ENCODE measurements at regions not wholly inside any gene's neighbourhood (a gene's known extent, or its start where the extent isn't known, plus 50 kb on each side); places are given as distances from the start of the nearest gene placed in this dataset.

DNA sequence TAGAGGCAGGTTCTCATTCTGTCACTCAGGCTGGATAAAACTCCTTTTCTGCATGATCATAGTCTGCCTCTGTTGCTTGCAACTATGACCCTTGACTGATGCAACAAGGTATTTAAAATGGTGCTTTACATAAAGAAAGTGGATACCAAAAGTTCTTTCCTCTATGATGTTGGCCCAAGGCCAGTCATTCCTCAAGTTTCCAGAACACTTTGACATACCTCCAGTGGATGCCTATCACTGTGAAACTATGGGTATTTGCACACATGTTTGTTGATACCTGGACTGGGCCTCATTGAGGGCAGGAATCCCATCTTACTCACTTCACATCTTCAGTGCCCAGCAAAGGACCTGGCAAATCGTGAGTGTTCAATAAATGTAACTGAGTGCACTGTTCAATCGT, 159.0 kb upstream of the ZC3H12C start:
- no peaks in the 10 kb centered on the region for H3K36me3 Mint-ChIP-seq (ENCODE audit: insufficient read depth)
- no peak overlapping the region for H3K27ac Mint-ChIP-seq
- DNase-seq (ENCODE audit: low spot score, unreplicated experiment), result no peak
- H3K9me3 Mint-ChIP-seq (ENCODE audit: low read depth), result no peaks in the 10 kb centered on the region
- H3K27me3 Mint-ChIP-seq, result no peaks in the 10 kb centered on the region
- no peak overlapping the region for H3K4me3 Mint-ChIP-seq (ENCODE audit: low read depth)
- TF ChIP-seq, protein P1, sequence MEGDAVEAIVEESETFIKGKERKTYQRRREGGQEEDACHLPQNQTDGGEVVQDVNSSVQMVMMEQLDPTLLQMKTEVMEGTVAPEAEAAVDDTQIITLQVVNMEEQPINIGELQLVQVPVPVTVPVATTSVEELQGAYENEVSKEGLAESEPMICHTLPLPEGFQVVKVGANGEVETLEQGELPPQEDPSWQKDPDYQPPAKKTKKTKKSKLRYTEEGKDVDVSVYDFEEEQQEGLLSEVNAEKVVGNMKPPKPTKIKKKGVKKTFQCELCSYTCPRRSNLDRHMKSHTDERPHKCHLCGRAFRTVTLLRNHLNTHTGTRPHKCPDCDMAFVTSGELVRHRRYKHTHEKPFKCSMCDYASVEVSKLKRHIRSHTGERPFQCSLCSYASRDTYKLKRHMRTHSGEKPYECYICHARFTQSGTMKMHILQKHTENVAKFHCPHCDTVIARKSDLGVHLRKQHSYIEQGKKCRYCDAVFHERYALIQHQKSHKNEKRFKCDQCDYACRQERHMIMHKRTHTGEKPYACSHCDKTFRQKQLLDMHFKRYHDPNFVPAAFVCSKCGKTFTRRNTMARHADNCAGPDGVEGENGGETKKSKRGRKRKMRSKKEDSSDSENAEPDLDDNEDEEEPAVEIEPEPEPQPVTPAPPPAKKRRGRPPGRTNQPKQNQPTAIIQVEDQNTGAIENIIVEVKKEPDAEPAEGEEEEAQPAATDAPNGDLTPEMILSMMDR (IDR thresholded peaks at IDR 0.05; ENCODE audit: unreplicated experiment), result no peak
- H3K4me1 Mint-ChIP-seq (ENCODE audit: low read depth), result peaks cover 2% of the 10 kb centered on the region

DNA sequence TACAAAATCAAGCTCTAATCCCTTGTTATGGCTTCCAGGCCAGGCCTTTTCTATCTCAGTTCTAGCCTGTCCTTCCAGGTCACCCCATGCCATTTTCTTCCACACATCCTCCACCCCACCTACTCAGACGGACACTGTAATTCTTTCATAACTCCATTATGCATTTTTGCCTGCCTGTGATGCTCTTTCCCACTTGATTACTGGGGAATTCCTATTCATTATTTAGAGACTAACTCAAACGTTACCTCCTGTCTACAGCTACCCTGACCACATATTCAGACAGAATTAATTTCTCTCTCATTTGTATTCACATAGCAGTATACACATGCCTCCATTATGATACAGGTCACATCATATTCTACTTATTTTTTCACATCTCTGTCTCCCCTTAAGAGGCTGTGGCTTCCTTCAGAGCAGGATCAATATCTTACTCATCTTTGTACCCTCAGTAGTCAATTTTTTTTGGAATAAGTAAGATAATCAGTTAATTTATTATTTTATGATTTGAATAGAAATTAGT, 156.5 kb upstream of the ZC3H12C start:
- Mint-ChIP-seq H3K36me3 (ENCODE audit: insufficient read depth) (no peaks in the 10 kb centered on the region), H3K4me3 (ENCODE audit: low read depth) (no peak overlapping the region), H3K9me3 (ENCODE audit: low read depth) (no peaks in the 10 kb centered on the region), H3K27me3 (peaks cover 8% of the 10 kb centered on the region), H3K27ac (no peak overlapping the region), H3K4me1 (ENCODE audit: low read depth) (no peaks in the 10 kb centered on the region)
- TF ChIP-seq, protein P1 (IDR thresholded peaks at IDR 0.05; ENCODE audit: unreplicated experiment), result no peak
- DNase-seq (ENCODE audit: low spot score, unreplicated experiment), result no peak

DNA sequence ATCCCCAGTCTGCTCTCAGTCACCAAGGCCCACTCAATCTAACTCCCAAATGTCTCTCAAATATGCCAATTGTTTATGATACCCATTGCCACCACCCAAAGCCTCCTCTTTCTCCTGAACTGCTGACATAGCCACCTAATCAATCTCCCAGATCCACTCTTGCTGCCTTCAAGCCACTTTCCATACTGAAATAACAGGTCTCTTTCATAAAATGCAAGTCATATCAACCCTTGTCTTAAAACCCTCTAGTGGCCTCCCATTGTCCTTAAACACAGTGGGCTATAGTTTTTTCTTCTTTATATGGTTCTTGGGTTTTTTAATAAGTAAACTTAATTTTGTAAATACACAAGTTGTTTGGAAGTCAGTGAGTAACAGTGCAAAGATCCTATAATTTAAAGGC, 155.2 kb upstream of the ZC3H12C start:
- Mint-ChIP-seq H3K4me3 (ENCODE audit: low read depth) (no peak overlapping the region), H3K9me3 (ENCODE audit: low read depth) (no peaks in the 10 kb centered on the region), H3K27ac (peak overlapping the region; percentile 35), H3K27me3 (peaks cover 8% of the 10 kb centered on the region), H3K36me3 (ENCODE audit: insufficient read depth) (no peaks in the 10 kb centered on the region), H3K4me1 (ENCODE audit: low read depth) (no peaks in the 10 kb centered on the region)
- TF ChIP-seq, protein P1 (IDR thresholded peaks at IDR 0.05; ENCODE audit: unreplicated experiment), result no peak
- no peak for DNase-seq (ENCODE audit: low spot score, unreplicated experiment)

DNA sequence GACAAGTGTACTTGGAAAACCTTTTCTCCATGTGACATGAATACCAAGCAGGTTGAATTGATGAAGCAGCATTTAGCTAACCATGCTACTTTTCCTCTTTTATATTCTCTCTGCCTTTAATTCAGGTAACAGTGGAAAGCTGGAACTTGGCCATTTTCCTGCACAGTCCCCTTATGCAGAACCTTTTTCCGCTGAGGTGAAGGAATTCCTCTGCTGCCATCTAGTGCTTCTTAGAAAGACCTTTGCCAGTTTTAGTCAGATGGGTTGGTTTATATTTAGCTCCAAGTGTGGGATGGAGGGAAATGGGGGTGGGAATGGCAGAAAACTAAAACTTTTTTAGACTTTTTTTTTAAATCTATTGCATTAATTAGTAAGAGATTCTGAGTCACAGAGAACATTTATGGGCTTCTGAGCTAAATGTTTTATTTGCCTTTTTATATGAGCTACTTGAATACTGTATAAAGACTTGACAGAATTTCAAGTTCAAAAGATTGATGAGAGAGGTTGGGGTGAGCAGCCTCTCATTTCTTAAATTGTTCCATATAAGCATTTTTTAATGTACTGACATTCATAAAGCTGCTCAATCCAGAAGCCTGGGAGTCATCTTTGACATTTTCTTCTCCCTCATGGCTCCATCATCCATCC, 153.9 kb upstream of the ZC3H12C start:
- H3K9me3 Mint-ChIP-seq (ENCODE audit: low read depth), result no peaks in the 10 kb centered on the region
- H3K27me3 Mint-ChIP-seq, result peaks cover 8% of the 10 kb centered on the region
- TF ChIP-seq, protein P1 (IDR thresholded peaks at IDR 0.05; ENCODE audit: unreplicated experiment), result peak; percentile 76
- DNase-seq (ENCODE audit: low spot score, unreplicated experiment), result no peak
- H3K36me3 Mint-ChIP-seq (ENCODE audit: insufficient read depth), result no peaks in the 10 kb centered on the region
- no peak overlapping the region for H3K27ac Mint-ChIP-seq
- H3K4me3 Mint-ChIP-seq (ENCODE audit: low read depth), result no peak overlapping the region
- no peaks in the 10 kb centered on the region for H3K4me1 Mint-ChIP-seq (ENCODE audit: low read depth)

DNA sequence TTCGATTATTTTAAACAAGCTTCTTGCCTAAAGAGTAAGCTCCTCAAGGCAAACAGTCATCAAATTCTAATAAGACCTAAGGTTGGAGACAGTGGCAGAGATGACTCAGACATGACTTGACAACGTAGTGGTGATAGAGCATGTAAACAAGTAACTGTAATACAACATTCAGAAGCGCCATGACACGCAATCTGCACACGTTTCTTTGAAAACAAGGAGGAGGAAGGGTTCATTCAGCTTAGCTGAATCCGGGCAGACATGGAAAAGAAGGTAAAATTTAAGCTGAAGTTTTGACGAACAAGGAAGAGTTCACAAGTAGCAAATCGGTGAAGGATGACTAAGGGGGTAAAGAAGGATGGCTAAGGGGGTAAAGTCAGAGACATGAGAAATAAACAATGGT, 152.4 kb upstream of the ZC3H12C start:
- Mint-ChIP-seq H3K9me3 (ENCODE audit: low read depth) (no peaks in the 10 kb centered on the region), H3K27ac (no peak overlapping the region), H3K27me3 (peaks cover 8% of the 10 kb centered on the region), H3K4me3 (ENCODE audit: low read depth) (no peak overlapping the region), H3K36me3 (ENCODE audit: insufficient read depth) (no peaks in the 10 kb centered on the region), H3K4me1 (ENCODE audit: low read depth) (no peaks in the 10 kb centered on the region)
- TF ChIP-seq, protein P1 (IDR thresholded peaks at IDR 0.05; ENCODE audit: unreplicated experiment), result no peak
- DNase-seq (ENCODE audit: low spot score, unreplicated experiment), result no peak
